Fibroblast of villous mesenchyme (primary cell): ENCODE measurements at regions not wholly inside any gene's neighbourhood (a gene's known extent, or its start where the extent isn't known, plus 50 kb on each side); places are given as distances from the start of the nearest gene placed in this dataset.

Source experiments
- DNase-seq: peaks from one replicate; pipeline ENCODE4 v3.0.0-alpha.2; 2010; ENCODE audit warnings: low read depth
- H3K4me3 ChIP-seq: 2 replicates; pipeline ENCODE4 v1.5.1; 2011; ENCODE audit warnings: low read depth, mild to moderate bottlenecking, low read length
- TF ChIP-seq, protein P1 (sequence below): IDR thresholded peaks from 2 replicates; pipeline ENCODE4 v1.5.1; 2012; ENCODE audit warnings: low read depth, mild to moderate bottlenecking, low read length; ENCODE audit not compliant: insufficient read depth

DNA sequence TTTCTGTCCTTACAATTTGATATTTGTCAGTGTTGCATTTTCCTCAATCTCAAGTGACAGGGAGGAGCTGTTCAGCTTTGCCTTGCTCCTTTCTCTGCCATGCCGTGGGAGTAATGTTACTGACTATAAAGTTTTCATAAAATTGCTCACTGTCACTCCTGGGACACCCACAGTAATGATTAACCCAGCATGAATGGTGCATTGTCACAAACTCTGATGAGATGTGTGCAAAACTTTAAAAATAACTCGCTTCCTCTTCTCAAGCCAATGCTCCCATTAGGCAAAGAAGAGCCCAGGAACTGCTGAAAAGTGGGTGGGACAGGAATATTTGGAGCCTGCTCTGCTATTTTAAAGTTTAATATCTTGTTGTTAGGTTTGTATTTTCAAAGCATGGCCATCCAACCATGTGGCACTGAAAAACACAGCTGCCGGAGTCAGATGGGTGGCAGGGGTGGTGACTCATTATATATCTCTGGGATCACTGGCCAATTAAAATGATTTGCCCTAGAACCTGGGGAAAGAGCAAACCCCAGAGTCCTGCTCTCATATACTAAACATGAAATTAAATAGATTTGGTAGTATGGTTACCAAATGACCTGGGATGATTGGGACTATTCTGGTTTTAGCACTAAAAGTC is 260.1 kb downstream of the BTBD3 start:
- no peak overlapping the region for H3K4me3 ChIP-seq
- TF ChIP-seq, protein P1, sequence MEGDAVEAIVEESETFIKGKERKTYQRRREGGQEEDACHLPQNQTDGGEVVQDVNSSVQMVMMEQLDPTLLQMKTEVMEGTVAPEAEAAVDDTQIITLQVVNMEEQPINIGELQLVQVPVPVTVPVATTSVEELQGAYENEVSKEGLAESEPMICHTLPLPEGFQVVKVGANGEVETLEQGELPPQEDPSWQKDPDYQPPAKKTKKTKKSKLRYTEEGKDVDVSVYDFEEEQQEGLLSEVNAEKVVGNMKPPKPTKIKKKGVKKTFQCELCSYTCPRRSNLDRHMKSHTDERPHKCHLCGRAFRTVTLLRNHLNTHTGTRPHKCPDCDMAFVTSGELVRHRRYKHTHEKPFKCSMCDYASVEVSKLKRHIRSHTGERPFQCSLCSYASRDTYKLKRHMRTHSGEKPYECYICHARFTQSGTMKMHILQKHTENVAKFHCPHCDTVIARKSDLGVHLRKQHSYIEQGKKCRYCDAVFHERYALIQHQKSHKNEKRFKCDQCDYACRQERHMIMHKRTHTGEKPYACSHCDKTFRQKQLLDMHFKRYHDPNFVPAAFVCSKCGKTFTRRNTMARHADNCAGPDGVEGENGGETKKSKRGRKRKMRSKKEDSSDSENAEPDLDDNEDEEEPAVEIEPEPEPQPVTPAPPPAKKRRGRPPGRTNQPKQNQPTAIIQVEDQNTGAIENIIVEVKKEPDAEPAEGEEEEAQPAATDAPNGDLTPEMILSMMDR, result no peak
- DNase-seq, result no peak

DNA sequence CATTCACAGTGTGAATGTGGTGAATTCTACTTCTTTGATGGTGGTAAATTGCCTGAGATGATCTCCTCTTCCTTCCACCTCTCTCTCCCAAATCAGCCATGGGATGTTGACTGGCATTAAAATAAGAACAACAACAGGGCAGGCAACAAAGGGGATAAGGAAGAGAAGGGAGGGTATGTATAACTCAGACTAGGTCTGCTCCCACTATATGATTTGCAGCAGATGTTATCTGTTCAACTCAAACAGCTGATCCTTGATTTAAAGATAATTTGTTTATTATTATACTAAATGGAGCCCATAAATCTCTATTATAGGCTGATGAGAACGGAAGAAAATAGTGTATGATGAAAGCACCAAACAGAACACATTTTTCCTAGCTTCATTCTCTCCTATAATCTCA is 262.0 kb downstream of the BTBD3 start:
- DNase-seq, result no peak
- TF ChIP-seq, protein P1, result no peak
- no peak overlapping the region for H3K4me3 ChIP-seq

DNA sequence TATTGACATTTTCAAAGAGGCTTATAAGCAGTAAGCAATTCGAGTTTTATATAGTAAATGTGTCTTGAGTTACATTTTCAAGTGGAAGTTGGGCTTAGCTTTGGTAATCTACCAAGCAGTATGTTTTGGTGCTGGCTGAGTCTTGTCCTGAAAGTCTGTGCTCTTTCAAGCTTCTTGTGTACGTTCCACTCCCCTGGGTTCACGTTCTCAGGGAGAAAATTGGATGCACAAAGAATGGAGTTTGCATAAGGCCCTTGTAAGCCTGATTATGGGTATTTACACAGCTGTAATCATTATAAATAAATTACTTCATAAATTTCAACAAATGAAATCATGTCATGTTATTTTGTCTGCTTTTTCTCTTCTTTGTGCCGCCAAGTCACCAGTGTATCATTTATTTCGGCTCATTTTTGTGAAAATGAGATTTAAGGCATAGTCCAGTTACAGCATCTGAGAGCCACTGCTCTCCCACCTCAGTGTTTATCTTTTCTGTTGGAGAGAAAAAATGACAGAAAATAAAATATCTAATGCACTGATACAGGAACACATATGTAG is 262.5 kb downstream of the BTBD3 start:
- no peak overlapping the region for H3K4me3 ChIP-seq
- TF ChIP-seq, protein P1, result no peak
- peak; percentile 55 for DNase-seq

DNA sequence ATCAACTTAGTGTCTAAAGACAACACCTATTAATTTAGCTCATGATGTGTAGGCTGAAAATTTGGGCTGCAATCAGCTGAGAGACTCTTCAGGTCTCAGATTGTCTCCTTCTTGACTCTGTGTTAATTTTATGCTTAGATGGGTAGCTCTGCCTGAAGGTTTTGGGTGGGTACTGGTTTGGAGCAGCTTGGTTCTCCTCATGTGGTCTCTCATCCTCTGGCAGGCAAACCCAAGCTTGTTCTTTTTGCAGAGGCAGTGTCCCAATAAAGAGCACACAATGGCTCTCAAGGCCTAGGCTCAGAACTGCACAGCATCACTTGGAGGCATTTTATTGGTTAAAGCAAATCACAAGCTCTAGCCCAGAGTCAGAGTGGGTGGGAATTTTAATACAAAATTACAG is 280.6 kb downstream of the BTBD3 start:
- no peak overlapping the region for H3K4me3 ChIP-seq
- DNase-seq, result no peak
- TF ChIP-seq, protein P1, result no peak

DNA sequence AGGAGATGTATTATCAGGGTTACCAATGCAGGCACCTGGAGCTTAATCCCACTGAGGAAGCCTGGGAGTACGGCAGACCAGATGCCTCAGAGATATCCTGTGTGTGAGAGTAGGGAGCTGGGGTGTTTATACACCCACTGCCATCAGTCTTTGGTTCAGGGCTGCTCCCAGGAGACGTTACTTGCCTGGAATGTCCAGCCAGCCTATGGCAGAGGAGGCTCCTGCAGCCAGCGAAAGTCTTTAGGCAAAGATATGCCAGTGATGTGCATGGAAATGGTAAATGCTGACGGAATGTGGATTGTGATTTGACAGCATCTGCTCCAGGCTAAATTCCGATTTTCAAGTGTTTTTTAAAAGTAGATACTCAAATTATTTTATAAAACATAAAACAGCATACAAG is 282.0 kb downstream of the BTBD3 start:
- H3K4me3 ChIP-seq, result no peak overlapping the region
- TF ChIP-seq, protein P1, result no peak
- DNase-seq, result no peak

DNA sequence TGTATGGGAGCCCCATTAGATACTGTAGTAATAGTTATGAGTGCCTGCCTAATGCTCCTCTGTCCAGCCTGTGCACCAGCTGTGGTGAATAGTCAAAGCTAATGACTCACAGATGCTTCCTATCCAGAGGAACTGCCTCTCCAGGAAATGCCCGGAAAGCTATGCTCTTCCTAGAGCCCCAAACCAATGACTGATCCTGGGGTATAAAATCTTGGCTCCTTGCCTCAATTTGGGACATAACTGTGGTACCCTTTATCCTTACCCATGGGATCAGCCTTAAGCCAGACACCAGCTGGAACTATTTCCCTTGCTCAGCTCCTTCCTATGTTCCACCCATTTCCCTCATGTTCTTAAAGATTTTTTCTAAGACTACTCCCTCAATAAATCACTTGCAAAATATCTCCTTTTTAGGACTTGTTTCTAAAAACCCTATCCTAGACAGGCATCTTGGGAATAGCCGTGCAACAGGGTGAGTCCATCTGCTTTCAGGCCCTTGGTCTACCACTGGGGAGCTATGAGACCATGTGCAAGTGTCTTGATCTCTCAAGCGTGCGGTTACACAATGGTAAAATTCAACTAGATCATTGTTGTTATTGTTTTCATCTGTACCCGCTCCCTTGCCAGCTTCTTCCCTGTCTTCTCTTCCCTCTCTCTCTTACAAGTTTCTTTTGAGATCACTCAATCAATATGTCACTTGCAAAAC is 283.7 kb downstream of the BTBD3 start:
- TF ChIP-seq, protein P1, result no peak
- no peak overlapping the region for H3K4me3 ChIP-seq
- peak; percentile 72 for DNase-seq
